GM20000 (cell line): ENCODE measurements at regions not wholly inside any gene's neighbourhood (a gene's known extent, or its start where the extent isn't known, plus 50 kb on each side); places are given as distances from the start of the nearest gene placed in this dataset.

Source experiments
- DNase-seq: peaks from one replicate; pipeline ENCODE4 v3.0.0; 2012; ENCODE audit warnings: low spot score
- CTCF ChIP-seq: IDR thresholded peaks from 2 replicates; pipeline ENCODE4 v1.5.1; 2012; ENCODE audit warnings: mild to moderate bottlenecking, control low read depth; ENCODE audit errors: extremely low read depth, missing control alignments

- DNase-seq: no peak
- no peak for TF ChIP-seq CTCF
Observed at GRCh38 chr2:9135822-9136558, 70.6 kb upstream of the ASAP2 start.

GRCh38 chr2:9127316-9127715 is 79.3 kb upstream of the ASAP2 start:
- no peak for DNase-seq
- TF ChIP-seq CTCF: no peak

- TF ChIP-seq CTCF: no peak
- DNase-seq: no peak
Observed at GRCh38 chr2:9126540-9126939, 80.1 kb upstream of the ASAP2 start.

- no peak for DNase-seq
- no peak for TF ChIP-seq CTCF
Observed at GRCh38 chr2:9124231-9124741, 82.3 kb upstream of the ASAP2 start.

GRCh38 chr2:9123069-9123468 is 83.5 kb upstream of the ASAP2 start:
- TF ChIP-seq CTCF: no peak
- DNase-seq: no peak

- no peak for DNase-seq
- TF ChIP-seq CTCF: no peak
Observed at GRCh38 chr2:9122367-9122766, 84.2 kb upstream of the ASAP2 start.

GRCh38 chr2:9118383-9118960 is 88.1 kb upstream of the ASAP2 start:
- DNase-seq: no peak
- TF ChIP-seq CTCF: no peak
